Stimulated activated naive B cell treated with anti-CD40 and anti-IgM and Interleukin-4, amounts not matched to agents 10 μg/mL and 1 μg/mL and 100 μg/mL, for 72 hours (primary cell): ENCODE measurements at regions not wholly inside any gene's neighbourhood (a gene's known extent, or its start where the extent isn't known, plus 50 kb on each side); places are given as distances from the start of the nearest gene placed in this dataset.
"Not testable (repeated sequence)": the region's sequence is repeated elsewhere in the genome, so short reads cannot be mapped to it uniquely, and the experiment has no call there.

Source experiments
- ATAC-seq, 2 donors: fragments of 150-1000 bp; cut with Tn5 transposase; replicated peaks; 2 replicates each; pipeline ENCODE4 v1.10.0; 2021; ENCODE audit warnings: moderate library complexity in 1 of 2
- DNase-seq: peaks from one replicate; pipeline ENCODE4 v3.0.0; 2021
- H3K27ac Mint-ChIP-seq: one replicate; pipeline ENCODE4 v1.8.0; 2022; ENCODE audit warnings: mild to moderate bottlenecking, mixed read lengths
- H3K27me3 Mint-ChIP-seq, 2 donors: one replicate each; pipeline ENCODE4 v1.8.0; 2022; ENCODE audit warnings: mixed read lengths in 2 of 2
- H3K36me3 Mint-ChIP-seq, 2 donors: one replicate each; pipeline ENCODE4 v1.8.0; 2022; ENCODE audit warnings: mixed read lengths in 2 of 2, mild to moderate bottlenecking in 1 of 2
- H3K4me1 Mint-ChIP-seq, 2 donors: one replicate each; pipeline ENCODE4 v1.8.0; 2022; ENCODE audit warnings: mixed read lengths in 2 of 2, mild to moderate bottlenecking in 1 of 2
- H3K4me3 Mint-ChIP-seq, 2 donors: one replicate each; pipeline ENCODE4 v1.8.0; 2022; ENCODE audit warnings: mild to moderate bottlenecking in 2 of 2, mixed read lengths in 2 of 2, moderate library complexity in 1 of 2
- H3K9me3 Mint-ChIP-seq, 2 donors: one replicate each; pipeline ENCODE4 v1.8.0; 2022; ENCODE audit warnings: mixed read lengths in 2 of 2, mild to moderate bottlenecking in 1 of 2

GRCh38 chr4:4945829-4946228 lies 73.4 kb downstream of the CYTL1 start:
- Mint-ChIP-seq H3K36me3 (peaks cover 8% of the 10 kb centered on the region in 2 donors), H3K4me1 (peaks cover 26 to 50% of the 10 kb centered on the region in 2 donors), H3K4me3 (no peak overlapping the region), H3K9me3 (peaks cover 7 to 14% of the 10 kb centered on the region in 2 donors), H3K27ac (no peak overlapping the region), H3K27me3 (no peaks in the 10 kb centered on the region)
- DNase-seq (no peak), ATAC-seq (no peak)

GRCh38 chr4:4946416-4946815 lies 72.8 kb downstream of the CYTL1 start:
- Mint-ChIP-seq H3K4me1 (peaks cover 25 to 48% of the 10 kb centered on the region in 2 donors), H3K36me3 (peaks cover 8% of the 10 kb centered on the region in 2 donors), H3K9me3 (peaks cover 7 to 14% of the 10 kb centered on the region in 2 donors), H3K4me3 (no peak overlapping the region), H3K27ac (peak overlapping the region; percentile 14), H3K27me3 (no peaks in the 10 kb centered on the region)
- no peak for ATAC-seq
- DNase-seq, result no peak

- ATAC-seq, result no peak
- DNase-seq, result no peak
- no peak overlapping the region for H3K4me3 Mint-ChIP-seq
- H3K9me3 Mint-ChIP-seq, result peaks cover 7 to 14% of the 10 kb centered on the region in 2 donors
- H3K36me3 Mint-ChIP-seq, result peaks cover 8% of the 10 kb centered on the region in 2 donors
- H3K27ac Mint-ChIP-seq, result no peak overlapping the region
- H3K27me3 Mint-ChIP-seq, result no peaks in the 10 kb centered on the region
- H3K4me1 Mint-ChIP-seq, result peaks cover 20 to 38% of the 10 kb centered on the region in 2 donors
Observed at GRCh38 chr4:4947721-4948120, 71.5 kb downstream of the CYTL1 start.

GRCh38 chr4:4948370-4948769 lies 70.9 kb downstream of the CYTL1 start:
- DNase-seq, result no peak
- peaks cover 19 to 33% of the 10 kb centered on the region in 2 donors for H3K4me1 Mint-ChIP-seq
- no peak for ATAC-seq
- H3K9me3 Mint-ChIP-seq, result peaks cover 7 to 14% of the 10 kb centered on the region in 2 donors
- no peak overlapping the region for H3K4me3 Mint-ChIP-seq
- H3K36me3 Mint-ChIP-seq, result peaks cover 8% of the 10 kb centered on the region in 2 donors
- no peak overlapping the region for H3K27ac Mint-ChIP-seq
- no peaks in the 10 kb centered on the region for H3K27me3 Mint-ChIP-seq

GRCh38 chr4:4950561-4951290 lies 68.5 kb downstream of the CYTL1 start:
- Mint-ChIP-seq H3K36me3 (peaks cover 0 to 2% of the 10 kb centered on the region in 2 donors), H3K4me1 (peaks cover 4 to 10% of the 10 kb centered on the region in 2 donors), H3K27ac (no peak overlapping the region), H3K27me3 (no peaks in the 10 kb centered on the region), H3K4me3 (no peak overlapping the region), H3K9me3 (peaks cover 3 to 4% of the 10 kb centered on the region in 2 donors)
- ATAC-seq, result no peak
- DNase-seq, result no peak

GRCh38 chr4:4952273-4952672 lies 67.0 kb downstream of the CYTL1 start:
- DNase-seq, result no peak
- no peak for ATAC-seq
- no peak overlapping the region for H3K27ac Mint-ChIP-seq
- H3K4me1 Mint-ChIP-seq, result peaks cover 2 to 6% of the 10 kb centered on the region in 2 donors
- H3K4me3 Mint-ChIP-seq, result no peak overlapping the region
- H3K27me3 Mint-ChIP-seq, result no peaks in the 10 kb centered on the region
- H3K9me3 Mint-ChIP-seq, result peaks cover 0 to 1% of the 10 kb centered on the region in 2 donors
- H3K36me3 Mint-ChIP-seq, result no peaks in the 10 kb centered on the region

GRCh38 chr4:4959344-4960074 lies 59.7 kb downstream of the CYTL1 start:
- not testable (repeated sequence) for H3K4me3 Mint-ChIP-seq, ATAC-seq, H3K27ac Mint-ChIP-seq, H3K27me3 Mint-ChIP-seq, DNase-seq, H3K4me1 Mint-ChIP-seq
- peaks cover 21 to 24% of the 10 kb centered on the region in 2 donors for H3K9me3 Mint-ChIP-seq
- peaks cover 16 to 22% of the 10 kb centered on the region in 2 donors for H3K36me3 Mint-ChIP-seq

- DNase-seq (no peak), ATAC-seq (no peak)
- H3K9me3 Mint-ChIP-seq, result peaks cover 23 to 26% of the 10 kb centered on the region in 2 donors
- H3K27me3 Mint-ChIP-seq, result no peaks in the 10 kb centered on the region
- no peak overlapping the region for H3K27ac Mint-ChIP-seq
- H3K36me3 Mint-ChIP-seq, result peaks cover 18 to 25% of the 10 kb centered on the region in 2 donors
- H3K4me1 Mint-ChIP-seq, result no peaks in the 10 kb centered on the region
- no peak overlapping the region for H3K4me3 Mint-ChIP-seq
Observed at GRCh38 chr4:4960574-4960973, 58.7 kb downstream of the CYTL1 start.

- Mint-ChIP-seq H3K27ac (no peak overlapping the region), H3K4me3 (no peak overlapping the region)
Observed at GRCh38 chr4:4961936-4962335, 57.3 kb downstream of the CYTL1 start.

GRCh38 chr4:4962928-4963327 lies 56.3 kb downstream of the CYTL1 start:
- Mint-ChIP-seq H3K27ac (no peak overlapping the region), H3K9me3 (peaks cover 23 to 26% of the 10 kb centered on the region in 2 donors), H3K36me3 (peaks cover 18 to 25% of the 10 kb centered on the region in 2 donors), H3K4me3 (no peak overlapping the region), H3K4me1 (no peaks in the 10 kb centered on the region), H3K27me3 (peaks cover 0 to 3% of the 10 kb centered on the region in 2 donors)
- no peak for ATAC-seq
- no peak for DNase-seq

More at GRCh38 chr4:4961936-4962335, 57.3 kb downstream of the CYTL1 start:
- Mint-ChIP-seq H3K27me3 (no peaks in the 10 kb centered on the region), H3K9me3 (peaks cover 23 to 26% of the 10 kb centered on the region in 2 donors), H3K36me3 (peaks cover 18 to 25% of the 10 kb centered on the region in 2 donors), H3K4me1 (no peaks in the 10 kb centered on the region)
- DNase-seq (no peak), ATAC-seq (no peak)
